ENCODE measurements at regions not wholly inside any gene's neighbourhood (a gene's known extent, or its start where the extent isn't known, plus 50 kb on each side); places are given as distances from the start of the nearest gene placed in this dataset.
"Not testable (repeated sequence)": the region's sequence is repeated elsewhere in the genome, so short reads cannot be mapped to it uniquely, and the experiment has no call there.

GRCh38 chr4:128444544-128445302 is 157.1 kb upstream of the PGRMC2 start:
- TF ChIP-seq FOXP2 (optimal IDR thresholded peaks at IDR 0.05; ENCODE audit: control extremely low read depth, extremely low read length, insufficient read depth) (no peak), EZH2 (IDR thresholded peaks at IDR 0.05) (no peak), POLR2AphosphoS5 (IDR thresholded peaks at IDR 0.05; ENCODE audit: borderline replicate concordance, low read depth, low read length) (no peak)
- Histone ChIP-seq H3K4me3 (no peak overlapping the region), H3K27ac (no peak overlapping the region), H3K9me3 (ENCODE audit: low read depth, low read length) (no peaks in the 10 kb centered on the region), H3K36me3 (ENCODE audit: insufficient read depth, low read length) (no peaks in the 10 kb centered on the region), H3K9ac (ENCODE audit: insufficient read length) (no peak overlapping the region)
- no peak for DNase-seq (ENCODE audit: low read depth, low spot score)

GRCh38 chr4:128440923-128441322 is 153.3 kb upstream of the PGRMC2 start:
- Histone ChIP-seq H3K27ac (no peak overlapping the region), H3K4me3 (no peak overlapping the region), H3K36me3 (ENCODE audit: insufficient read depth, low read length) (no peaks in the 10 kb centered on the region), H3K9ac (ENCODE audit: insufficient read length) (no peak overlapping the region), H3K9me3 (ENCODE audit: low read depth, low read length) (no peaks in the 10 kb centered on the region)
- DNase-seq (ENCODE audit: low read depth, low spot score): no peak
- TF ChIP-seq EZH2 (IDR thresholded peaks at IDR 0.05) (no peak), POLR2AphosphoS5 (IDR thresholded peaks at IDR 0.05; ENCODE audit: borderline replicate concordance, low read depth, low read length) (no peak), FOXP2 (optimal IDR thresholded peaks at IDR 0.05; ENCODE audit: control extremely low read depth, extremely low read length, insufficient read depth) (no peak)

- H3K27ac ChIP-seq; DNase-seq (ENCODE audit: low read depth, low spot score); H3K36me3 ChIP-seq (ENCODE audit: insufficient read depth, low read length); H3K9ac ChIP-seq (ENCODE audit: insufficient read length); H3K9me3 ChIP-seq (ENCODE audit: low read depth, low read length); H3K4me3 ChIP-seq: not testable (repeated sequence)
These were observed 149.4 kb upstream of the PGRMC2 start for GRCh38 chr4:128437023-128437422.

GRCh38 chr4:128429023-128429613 is 141.5 kb upstream of the PGRMC2 start:
- H3K9me3 ChIP-seq (ENCODE audit: low read depth, low read length); H3K36me3 ChIP-seq (ENCODE audit: insufficient read depth, low read length); H3K27ac ChIP-seq; DNase-seq (ENCODE audit: low read depth, low spot score); H3K4me3 ChIP-seq; H3K9ac ChIP-seq (ENCODE audit: insufficient read length): not testable (repeated sequence)

GRCh38 chr4:128428397-128428796 is 140.8 kb upstream of the PGRMC2 start:
- no peaks in the 10 kb centered on the region for H3K9me3 ChIP-seq (ENCODE audit: low read depth, low read length)
- no peak for TF ChIP-seq EZH2 (IDR thresholded peaks at IDR 0.05)
- TF ChIP-seq FOXP2 (optimal IDR thresholded peaks at IDR 0.05; ENCODE audit: control extremely low read depth, extremely low read length, insufficient read depth): no peak
- TF ChIP-seq POLR2AphosphoS5 (IDR thresholded peaks at IDR 0.05; ENCODE audit: borderline replicate concordance, low read depth, low read length): no peak
- no peaks in the 10 kb centered on the region for H3K36me3 ChIP-seq (ENCODE audit: insufficient read depth, low read length)
- H3K27ac ChIP-seq: no peak overlapping the region
- no peak for DNase-seq (ENCODE audit: low read depth, low spot score)
- H3K9ac ChIP-seq (ENCODE audit: insufficient read length): no peak overlapping the region
- no peak overlapping the region for H3K4me3 ChIP-seq

GRCh38 chr4:128427832-128428366 is 140.3 kb upstream of the PGRMC2 start:
- no peak for TF ChIP-seq EZH2 (IDR thresholded peaks at IDR 0.05)
- no peak for TF ChIP-seq POLR2AphosphoS5 (IDR thresholded peaks at IDR 0.05; ENCODE audit: borderline replicate concordance, low read depth, low read length)
- no peak for TF ChIP-seq FOXP2 (optimal IDR thresholded peaks at IDR 0.05; ENCODE audit: control extremely low read depth, extremely low read length, insufficient read depth)
- no peak for DNase-seq (ENCODE audit: low read depth, low spot score)
- no peak overlapping the region for H3K27ac ChIP-seq

GRCh38 chr4:128424527-128425497 is 137.2 kb upstream of the PGRMC2 start:
- no peak for DNase-seq (ENCODE audit: low read depth, low spot score)

More at GRCh38 chr4:128427832-128428366, 140.3 kb upstream of the PGRMC2 start:
- no peaks in the 10 kb centered on the region for H3K36me3 ChIP-seq (ENCODE audit: insufficient read depth, low read length)
- no peaks in the 10 kb centered on the region for H3K9me3 ChIP-seq (ENCODE audit: low read depth, low read length)
- no peak overlapping the region for H3K9ac ChIP-seq (ENCODE audit: insufficient read length)
- H3K4me3 ChIP-seq: no peak overlapping the region

GRCh38 chr4:128422296-128422695 is 134.7 kb upstream of the PGRMC2 start:
- not testable (repeated sequence) for H3K36me3 ChIP-seq (ENCODE audit: insufficient read depth, low read length); H3K9me3 ChIP-seq (ENCODE audit: low read depth, low read length); H3K9ac ChIP-seq (ENCODE audit: insufficient read length); H3K4me3 ChIP-seq; H3K27ac ChIP-seq; DNase-seq (ENCODE audit: low read depth, low spot score)

More at GRCh38 chr4:128424527-128425497, 137.2 kb upstream of the PGRMC2 start:
- H3K9me3 ChIP-seq (ENCODE audit: low read depth, low read length): no peaks in the 10 kb centered on the region
- H3K4me3 ChIP-seq: no peak overlapping the region
- H3K36me3 ChIP-seq (ENCODE audit: insufficient read depth, low read length): no peaks in the 10 kb centered on the region
- TF ChIP-seq FOXP2 (optimal IDR thresholded peaks at IDR 0.05; ENCODE audit: control extremely low read depth, extremely low read length, insufficient read depth): no peak
- no peak for TF ChIP-seq EZH2 (IDR thresholded peaks at IDR 0.05)
- no peak for TF ChIP-seq POLR2AphosphoS5 (IDR thresholded peaks at IDR 0.05; ENCODE audit: borderline replicate concordance, low read depth, low read length)
- no peak overlapping the region for H3K27ac ChIP-seq
- H3K9ac ChIP-seq (ENCODE audit: insufficient read length): no peak overlapping the region
